Loucy (cell line): ENCODE measurements at regions not wholly inside any gene's neighbourhood (a gene's known extent, or its start where the extent isn't known, plus 50 kb on each side); places are given as distances from the start of the nearest gene placed in this dataset.

Experiments
- H2AFZ ChIP-seq: fragments of 200-600 bp; sonication (generic); 2 replicates; pipeline ENCODE4 v1.6.0; 2016; ENCODE audit warnings: antibody characterized with exemption, mild to moderate bottlenecking, low read length, moderate library complexity
- H3F3A ChIP-seq: fragments of 200-600 bp; 2 replicates; pipeline ENCODE4 v1.6.0; 2016; ENCODE audit warnings: antibody characterized with exemption, low read depth, mild to moderate bottlenecking
- H3K27me3 ChIP-seq: fragments of 200-600 bp; sonication (generic); 2 replicates; pipeline ENCODE4 v1.6.1; 2014; ENCODE audit warnings: low read length, mild to moderate bottlenecking; ENCODE audit not compliant: insufficient read depth, poor library complexity, severe bottlenecking
- H3K36me3 ChIP-seq: fragments of 200-600 bp; sonication (generic); 2 replicates; pipeline ENCODE4 v1.6.1; 2016; ENCODE audit warnings: low read length; ENCODE audit not compliant: insufficient read depth
- H3K4me1 ChIP-seq: fragments of 200-600 bp; sonication (generic); 2 replicates; pipeline ENCODE4 v1.5.1; 2014; ENCODE audit warnings: low read length, mild to moderate bottlenecking; ENCODE audit not compliant: insufficient read depth, poor library complexity, severe bottlenecking
- H3K4me2 ChIP-seq: fragments of 200-600 bp; sonication (generic); 2 replicates; pipeline ENCODE4 v1.6.0; 2014; ENCODE audit warnings: antibody characterized with exemption, low read length, low read depth, mild to moderate bottlenecking; ENCODE audit not compliant: poor library complexity, severe bottlenecking
- H3K4me3 ChIP-seq: fragments of 200-600 bp; sonication (generic); 2 replicates; pipeline ENCODE4 v1.5.1; 2014; ENCODE audit warnings: low read length, mild to moderate bottlenecking, mixed read lengths; ENCODE audit not compliant: poor library complexity, severe bottlenecking
- H3K79me2 ChIP-seq: fragments of 200-600 bp; sonication (generic); 2 replicates; pipeline ENCODE4 v1.6.1; 2014; ENCODE audit warnings: low read length; ENCODE audit not compliant: insufficient read depth
- H3K9ac ChIP-seq: fragments of 200-600 bp; sonication (generic); 2 replicates; pipeline ENCODE4 v1.6.0; 2014; ENCODE audit warnings: mild to moderate bottlenecking, low read depth, low read length, moderate library complexity; ENCODE audit not compliant: poor library complexity, severe bottlenecking
- H3K9me2 ChIP-seq: fragments of 200-600 bp; sonication (generic); replicated peaks from 2 replicates; pipeline ENCODE4 v1.6.1; 2016; ENCODE audit warnings: low read depth, low read length, mixed read lengths
- H3K9me3 ChIP-seq: fragments of 200-600 bp; sonication (generic); 2 replicates; pipeline ENCODE4 v1.6.1; 2014; ENCODE audit warnings: mild to moderate bottlenecking, antibody characterized with exemption, low read length, low read depth; ENCODE audit not compliant: insufficient read depth
- H4K20me1 ChIP-seq: fragments of 200-600 bp; sonication (generic); 2 replicates; pipeline ENCODE4 v1.6.0; 2014; ENCODE audit warnings: antibody characterized with exemption, low read length, mild to moderate bottlenecking; ENCODE audit not compliant: insufficient read depth, poor library complexity, severe bottlenecking
- EZH2phosphoT487 ChIP-seq: fragments of 200-600 bp; IDR thresholded peaks from 2 replicates; pipeline ENCODE4 v1.6.1; 2018; ENCODE audit warnings: antibody characterized with exemption, mild to moderate bottlenecking, moderate library complexity, borderline replicate concordance
- TF ChIP-seq, protein P1 (sequence below): fragments of 200-600 bp; sonication (generic); conservative IDR thresholded peaks from 2 replicates; pipeline ENCODE4 v1.5.1; 2014; ENCODE audit warnings: mild to moderate bottlenecking, antibody characterized with exemption, low read length

DNA sequence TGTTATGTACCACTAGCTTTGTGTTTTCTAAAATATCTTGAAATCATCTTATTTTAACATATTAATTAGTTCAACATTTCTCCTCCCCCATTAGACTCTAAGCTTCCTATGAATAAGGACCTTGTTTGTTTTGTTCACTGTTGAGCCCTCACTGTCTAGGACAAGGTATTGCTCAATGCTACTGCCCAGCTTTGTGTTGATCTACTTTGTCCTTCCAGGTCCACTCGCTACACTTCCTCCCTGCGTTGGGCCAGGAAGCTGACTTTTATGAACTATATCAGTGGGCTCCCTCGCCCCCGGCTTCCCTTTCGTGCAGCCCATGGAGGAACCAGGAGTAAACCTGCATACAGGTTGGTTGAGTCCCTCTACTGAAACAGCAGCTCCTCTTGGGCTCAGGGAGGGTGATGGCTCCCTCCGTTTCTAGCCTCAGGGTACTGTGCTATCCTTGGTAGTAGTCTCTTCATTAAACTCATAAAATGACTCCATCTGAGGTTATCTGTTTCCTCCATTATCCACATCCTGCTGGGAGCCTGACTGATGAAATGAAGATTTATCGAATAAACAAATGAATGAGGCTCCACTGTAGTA lies 272.5 kb downstream of the CLIC5 start:
- Histone ChIP-seq H3K27me3 (no peaks in the 10 kb centered on the region), H3K36me3 (no peaks in the 10 kb centered on the region), H3K4me2 (no peak overlapping the region), H3F3A (peaks cover 9% of the 10 kb centered on the region; the same call in 1 of the 2 replicates), H3K9ac (no peak overlapping the region), H2AFZ (peak overlapping the region; percentile 8; the same call in 1 of the 2 replicates), H3K4me1 (peaks cover 27% of the 10 kb centered on the region), H3K9me3 (no peaks in the 10 kb centered on the region; the same call in 1 of the 2 replicates), H4K20me1 (no peaks in the 10 kb centered on the region), H3K4me3 (no peak overlapping the region), H3K9me2 (no peaks in the 10 kb centered on the region), H3K79me2 (no peaks in the 10 kb centered on the region)
- TF ChIP-seq EZH2phosphoT487 = no peak
- TF ChIP-seq, protein P1, sequence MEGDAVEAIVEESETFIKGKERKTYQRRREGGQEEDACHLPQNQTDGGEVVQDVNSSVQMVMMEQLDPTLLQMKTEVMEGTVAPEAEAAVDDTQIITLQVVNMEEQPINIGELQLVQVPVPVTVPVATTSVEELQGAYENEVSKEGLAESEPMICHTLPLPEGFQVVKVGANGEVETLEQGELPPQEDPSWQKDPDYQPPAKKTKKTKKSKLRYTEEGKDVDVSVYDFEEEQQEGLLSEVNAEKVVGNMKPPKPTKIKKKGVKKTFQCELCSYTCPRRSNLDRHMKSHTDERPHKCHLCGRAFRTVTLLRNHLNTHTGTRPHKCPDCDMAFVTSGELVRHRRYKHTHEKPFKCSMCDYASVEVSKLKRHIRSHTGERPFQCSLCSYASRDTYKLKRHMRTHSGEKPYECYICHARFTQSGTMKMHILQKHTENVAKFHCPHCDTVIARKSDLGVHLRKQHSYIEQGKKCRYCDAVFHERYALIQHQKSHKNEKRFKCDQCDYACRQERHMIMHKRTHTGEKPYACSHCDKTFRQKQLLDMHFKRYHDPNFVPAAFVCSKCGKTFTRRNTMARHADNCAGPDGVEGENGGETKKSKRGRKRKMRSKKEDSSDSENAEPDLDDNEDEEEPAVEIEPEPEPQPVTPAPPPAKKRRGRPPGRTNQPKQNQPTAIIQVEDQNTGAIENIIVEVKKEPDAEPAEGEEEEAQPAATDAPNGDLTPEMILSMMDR = no peak

DNA sequence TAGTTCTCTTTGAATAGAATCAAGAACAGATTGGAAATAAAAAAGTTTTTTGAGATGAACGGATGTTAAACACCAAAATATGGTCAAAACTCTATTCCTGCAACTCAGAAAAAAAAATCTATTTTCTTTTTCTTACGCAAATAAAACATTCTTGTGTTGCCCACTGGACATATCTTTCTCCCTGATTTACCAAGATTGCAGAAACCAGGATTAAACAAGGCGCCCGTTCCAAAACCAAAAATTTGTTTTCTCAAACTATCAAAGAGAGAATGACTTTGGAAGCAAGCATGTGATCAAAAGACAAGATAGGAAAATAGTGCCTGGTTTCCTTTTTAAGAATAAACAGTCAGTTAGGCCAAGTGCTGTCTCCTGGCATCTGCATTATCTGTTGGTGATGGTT lies 273.1 kb downstream of the CLIC5 start:
- Histone ChIP-seq H3K9ac (no peak overlapping the region), H3K4me1 (peaks cover 27% of the 10 kb centered on the region), H3F3A (peaks cover 9% of the 10 kb centered on the region; the same call in 1 of the 2 replicates), H3K9me2 (no peaks in the 10 kb centered on the region), H3K27me3 (no peaks in the 10 kb centered on the region), H3K9me3 (no peaks in the 10 kb centered on the region), H3K4me3 (no peak overlapping the region), H3K79me2 (no peaks in the 10 kb centered on the region), H4K20me1 (no peaks in the 10 kb centered on the region), H2AFZ (no peak overlapping the region), H3K36me3 (no peaks in the 10 kb centered on the region), H3K4me2 (no peak overlapping the region)
- no peak for TF ChIP-seq EZH2phosphoT487
- TF ChIP-seq, protein P1 = no peak

DNA sequence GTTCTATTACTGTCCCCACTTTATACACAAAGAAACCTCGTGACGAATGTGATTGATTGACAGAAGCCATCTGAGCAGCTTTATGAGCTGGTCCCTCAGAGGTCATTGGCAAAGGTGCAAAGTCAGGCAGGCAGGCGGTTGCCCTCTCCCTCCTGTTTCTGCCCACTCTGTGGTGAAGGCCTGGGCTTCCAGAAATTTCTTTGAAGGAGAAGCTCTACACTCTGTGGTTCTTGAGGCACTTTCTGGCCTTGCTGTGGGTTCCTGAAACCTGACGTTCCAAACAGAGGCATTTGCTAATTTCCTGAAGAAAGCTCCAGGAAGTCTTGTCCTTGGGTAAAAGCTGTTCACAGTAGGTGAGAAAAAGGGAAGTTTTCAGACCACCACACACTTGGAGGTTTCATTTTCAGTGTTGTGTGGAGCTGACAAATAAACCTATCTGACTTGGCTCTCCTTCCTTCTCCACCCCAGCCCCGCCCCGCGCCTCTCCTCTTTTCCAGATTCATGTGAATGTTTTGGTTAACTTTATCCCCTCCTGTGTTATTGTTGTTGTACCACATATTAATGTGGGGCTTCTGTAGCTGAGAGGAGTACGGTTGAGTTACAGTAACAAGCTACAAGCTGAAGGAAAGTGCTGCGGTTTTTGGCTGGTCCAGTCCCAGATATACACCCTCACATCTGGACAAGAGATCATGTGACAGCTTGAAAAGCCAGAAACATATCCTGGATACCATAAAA lies 274.1 kb downstream of the CLIC5 start:
- H3K4me3 ChIP-seq = no peak overlapping the region
- H3K27me3 ChIP-seq = no peaks in the 10 kb centered on the region
- H3K36me3 ChIP-seq = no peaks in the 10 kb centered on the region
- H3K4me1 ChIP-seq = peaks cover 27% of the 10 kb centered on the region
- no peak for TF ChIP-seq EZH2phosphoT487
- TF ChIP-seq, protein P1 = no peak
- no peaks in the 10 kb centered on the region for H3K9me2 ChIP-seq
- peak overlapping the region; percentile 78 for H2AFZ ChIP-seq
- H3F3A ChIP-seq = peaks cover 9% of the 10 kb centered on the region; the same call in 1 of the 2 replicates
- H3K4me2 ChIP-seq = peak overlapping the region; percentile 5
- no peaks in the 10 kb centered on the region for H3K79me2 ChIP-seq
- H3K9me3 ChIP-seq = no peaks in the 10 kb centered on the region
- H4K20me1 ChIP-seq = no peaks in the 10 kb centered on the region
- H3K9ac ChIP-seq = no peak overlapping the region
